GM04504 (cell line): ENCODE measurements at regions not wholly inside any gene's neighbourhood (a gene's known extent, or its start where the extent isn't known, plus 50 kb on each side); places are given as distances from the start of the nearest gene placed in this dataset.

Experiments used
- DNase-seq: peaks from one replicate; pipeline ENCODE4 v3.0.0-alpha.2; 2012; ENCODE audit warnings: low read depth

DNA sequence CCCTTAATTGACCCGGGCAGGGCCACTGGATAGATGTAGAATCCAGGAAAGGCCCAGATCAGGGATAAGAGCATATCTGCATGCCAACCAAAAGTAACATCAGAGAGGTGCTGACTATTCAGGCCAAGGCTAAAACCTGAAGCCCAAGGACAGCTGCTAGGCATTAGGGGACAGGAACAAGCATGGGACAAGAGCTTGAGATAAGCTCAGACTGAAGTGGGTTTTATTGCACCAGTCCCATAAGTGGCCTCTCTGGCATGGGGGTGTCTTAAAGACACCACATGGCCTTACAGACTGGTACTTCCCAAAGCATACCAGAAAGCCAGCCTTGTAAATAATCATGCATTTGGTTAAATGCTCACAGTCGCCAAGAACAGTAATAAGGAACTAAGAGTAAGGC, 376.1 kb downstream of the FBXW7 start:
- no peak for DNase-seq

DNA sequence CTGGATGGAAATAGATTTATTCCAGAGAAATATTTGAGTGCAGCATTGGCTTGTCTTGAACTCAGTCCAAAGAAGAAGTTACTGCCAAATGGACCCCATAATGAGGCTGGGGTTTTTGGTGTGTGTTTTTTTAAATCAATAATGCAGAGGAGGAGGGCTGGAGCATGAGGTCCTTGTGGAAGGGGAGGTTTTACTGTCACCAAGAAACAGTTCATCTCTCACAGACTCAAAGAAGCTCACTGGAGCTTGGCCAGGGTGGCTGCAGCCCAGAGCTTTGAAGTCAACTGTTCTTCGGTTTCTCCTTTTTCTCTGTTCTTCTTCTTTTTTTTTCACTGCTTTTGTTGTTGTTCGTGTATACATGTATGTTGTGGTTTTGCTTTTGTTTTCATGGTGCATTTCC, 377.7 kb downstream of the FBXW7 start:
- no peak for DNase-seq

DNA sequence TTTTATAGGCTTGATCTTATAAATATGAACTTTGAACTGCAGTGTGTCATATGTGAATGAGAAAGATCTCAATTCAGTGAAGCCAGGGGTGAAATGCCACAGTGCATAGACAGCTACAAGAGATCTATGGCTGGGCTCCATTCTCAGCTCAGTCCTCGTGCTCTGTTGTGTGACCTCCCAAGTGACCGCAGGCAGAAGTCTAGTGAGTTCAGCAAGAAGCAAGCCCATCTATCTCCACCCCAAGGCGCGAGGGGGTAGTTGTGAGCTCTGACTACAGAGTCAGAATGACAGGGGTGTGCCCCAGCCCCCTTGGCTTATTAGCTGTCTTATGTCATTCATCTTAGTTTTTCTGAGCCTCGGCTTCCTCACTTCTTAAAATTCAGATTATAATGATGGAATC, 378.3 kb downstream of the FBXW7 start:
- no peak for DNase-seq

DNA sequence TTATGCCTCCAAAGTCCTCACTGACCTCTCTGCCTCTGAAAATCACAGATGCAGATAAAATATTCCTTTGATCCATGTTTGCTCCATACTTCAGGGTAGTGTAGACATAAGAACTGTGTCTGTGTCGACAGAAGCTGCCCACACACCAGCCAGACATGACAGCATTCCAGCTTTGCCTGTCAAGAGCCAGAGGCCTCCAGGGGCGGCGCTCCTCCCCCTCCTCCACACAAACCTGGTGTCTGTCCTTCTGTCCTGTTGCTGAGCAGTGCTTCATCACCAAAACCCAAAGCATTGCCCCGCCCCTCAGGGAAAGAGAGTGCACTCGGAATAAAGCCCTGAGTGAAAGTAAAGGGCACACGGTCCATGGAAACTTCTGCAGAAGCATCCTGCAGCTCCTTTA, 379.4 kb downstream of the FBXW7 start:
- DNase-seq = no peak

DNA sequence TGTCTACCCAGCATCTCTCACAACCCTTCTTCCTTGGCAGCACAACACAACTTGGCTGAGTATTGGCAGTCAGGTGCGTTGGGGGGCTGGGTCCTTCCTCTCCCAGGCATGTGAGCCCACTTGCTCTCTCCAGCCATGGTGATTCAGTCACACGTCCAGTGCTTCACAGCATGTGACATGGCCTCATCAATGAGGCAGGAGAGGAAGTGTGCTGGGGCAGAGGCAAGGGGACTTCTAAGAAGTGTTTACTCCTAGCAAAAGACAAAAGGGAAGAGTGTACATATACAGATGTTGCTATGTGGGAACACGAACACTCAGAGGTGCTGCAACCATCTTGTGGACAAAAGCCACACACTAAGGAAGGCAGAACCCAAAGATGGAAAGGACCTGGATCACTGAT, 380.8 kb downstream of the FBXW7 start:
- DNase-seq = no peak

DNA sequence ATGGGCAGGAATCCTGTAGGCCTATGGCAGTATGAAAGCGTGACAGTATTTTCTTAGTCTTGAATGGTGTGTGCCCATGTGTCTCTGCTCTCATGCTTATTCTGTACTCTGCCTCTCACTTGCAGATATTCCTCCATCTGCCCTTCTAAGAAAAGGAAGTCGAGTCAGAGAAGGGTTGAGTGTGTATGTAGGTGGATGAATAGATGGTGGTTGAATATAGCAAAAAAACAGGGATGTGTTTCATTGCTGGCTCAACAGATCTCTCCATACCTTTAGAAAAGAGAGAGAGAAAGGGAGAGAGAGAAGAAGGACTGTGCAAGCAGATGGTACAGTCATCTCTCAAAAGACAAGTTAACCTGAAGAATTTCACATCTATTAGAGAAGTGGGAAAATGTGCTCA, 381.5 kb downstream of the FBXW7 start:
- no peak for DNase-seq

DNA sequence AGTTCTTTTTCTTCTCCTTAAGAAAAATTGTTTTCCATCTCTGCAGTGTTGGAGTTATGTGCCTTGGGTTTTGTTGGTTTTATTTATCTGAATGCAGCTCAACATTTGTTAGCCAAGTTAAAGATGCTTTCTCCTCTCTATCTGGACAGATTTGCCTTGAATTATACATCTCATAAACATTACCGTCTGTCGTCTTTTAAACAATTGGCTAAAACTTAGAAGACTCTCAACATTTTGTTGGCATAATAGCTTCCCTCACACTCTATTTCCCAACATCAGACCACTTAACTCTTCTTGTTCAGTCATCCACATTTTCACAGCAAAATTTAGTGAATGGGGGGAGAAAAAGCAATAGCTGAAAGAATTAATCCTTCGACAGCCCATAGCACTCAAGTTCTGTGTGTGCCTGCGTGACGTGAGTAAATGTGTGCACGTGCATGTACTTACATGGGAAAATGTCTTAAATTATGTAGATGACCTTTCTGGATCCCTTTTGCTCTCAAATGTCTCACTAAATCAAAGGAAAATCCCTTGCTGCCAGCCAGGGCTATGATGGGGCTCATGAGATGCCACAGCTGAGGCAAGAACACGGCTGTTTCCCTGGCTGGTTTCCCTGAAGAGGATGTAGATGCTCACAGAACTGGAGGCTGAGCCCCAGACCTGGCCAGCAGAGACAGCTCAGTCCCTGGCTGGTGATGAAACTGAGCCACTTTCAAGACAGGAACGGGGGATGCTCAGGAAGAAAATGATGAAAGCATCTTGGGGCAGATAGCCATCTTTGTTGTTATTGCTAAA, 382.2 kb downstream of the FBXW7 start:
- no peak for DNase-seq

DNA sequence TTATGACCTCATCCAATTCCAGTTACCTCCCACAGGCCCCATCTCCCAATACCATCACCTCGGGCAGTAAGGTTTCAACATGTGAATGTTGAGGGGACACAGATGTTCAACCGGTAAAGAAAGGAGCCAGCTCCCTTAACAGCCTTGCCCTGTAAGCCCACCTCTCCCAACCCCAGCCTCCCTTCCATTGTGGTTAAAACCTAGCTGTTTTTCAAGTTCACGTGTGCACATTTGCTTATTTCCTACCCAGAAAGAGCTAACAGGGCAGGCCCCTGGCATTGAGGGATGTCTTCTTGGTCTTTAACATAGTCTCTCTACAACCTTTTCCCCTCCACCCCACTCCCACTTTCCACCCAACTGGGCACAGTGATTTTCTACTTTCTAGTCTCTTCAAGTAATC, 385.7 kb downstream of the FBXW7 start:
- no peak for DNase-seq

DNA sequence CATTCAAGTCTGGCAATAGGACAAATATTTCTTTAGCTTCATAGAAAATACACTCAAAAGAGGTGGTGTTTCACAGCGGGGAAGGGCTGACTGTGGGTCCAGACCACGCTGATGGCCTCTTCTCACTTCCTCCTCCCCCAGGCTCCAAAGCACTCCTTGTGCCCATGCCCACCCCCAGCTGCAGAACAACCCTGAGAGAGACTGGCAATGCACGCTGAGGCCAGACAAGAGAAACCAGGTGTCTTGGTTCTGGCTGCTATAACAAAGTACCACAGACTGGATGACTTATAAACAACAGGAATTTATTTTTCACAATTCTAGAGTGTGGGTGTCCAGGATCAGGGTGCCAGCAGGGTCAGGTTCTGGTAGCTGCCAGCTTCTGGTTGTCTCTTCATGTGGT, 386.1 kb downstream of the FBXW7 start:
- no peak for DNase-seq

DNA sequence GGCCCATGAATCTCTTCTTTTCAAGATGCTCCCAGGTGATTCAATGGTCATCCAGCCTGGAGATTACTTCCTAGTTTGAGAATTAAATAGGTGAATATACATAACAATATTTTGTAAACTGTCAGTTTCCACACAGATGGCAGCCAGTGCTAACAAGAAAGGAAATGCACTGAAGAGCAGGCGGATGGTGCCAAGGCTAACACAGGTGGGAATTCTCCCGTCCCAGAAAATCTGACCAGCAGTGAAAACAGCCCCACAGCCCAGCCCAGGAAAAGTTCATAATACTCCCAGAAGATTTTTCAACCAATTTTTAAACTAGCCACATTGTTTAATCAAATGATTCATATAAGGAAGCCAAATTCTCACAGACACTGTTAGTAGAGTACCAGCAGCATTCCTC, 387.2 kb upstream of the GATB start:
- DNase-seq = no peak

DNA sequence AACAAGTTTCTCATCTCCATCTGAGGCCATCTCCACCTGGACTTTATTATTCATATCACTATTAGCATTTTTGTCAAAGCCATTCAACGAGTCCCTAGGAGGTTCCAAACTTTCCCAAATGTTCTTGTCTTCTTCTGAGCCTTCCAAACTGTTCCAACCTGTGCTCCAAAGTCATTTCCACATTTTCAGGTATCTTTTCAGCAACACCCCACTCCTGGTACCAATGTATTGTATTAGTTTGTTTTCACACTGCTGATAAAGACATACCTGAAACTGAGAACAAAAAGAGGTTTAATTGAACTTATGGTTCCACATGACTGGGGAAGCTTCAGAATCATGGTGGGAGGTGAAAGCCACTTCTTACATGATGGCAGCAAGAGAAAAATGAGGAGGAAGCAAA, 385.4 kb upstream of the GATB start:
- no peak for DNase-seq

DNA sequence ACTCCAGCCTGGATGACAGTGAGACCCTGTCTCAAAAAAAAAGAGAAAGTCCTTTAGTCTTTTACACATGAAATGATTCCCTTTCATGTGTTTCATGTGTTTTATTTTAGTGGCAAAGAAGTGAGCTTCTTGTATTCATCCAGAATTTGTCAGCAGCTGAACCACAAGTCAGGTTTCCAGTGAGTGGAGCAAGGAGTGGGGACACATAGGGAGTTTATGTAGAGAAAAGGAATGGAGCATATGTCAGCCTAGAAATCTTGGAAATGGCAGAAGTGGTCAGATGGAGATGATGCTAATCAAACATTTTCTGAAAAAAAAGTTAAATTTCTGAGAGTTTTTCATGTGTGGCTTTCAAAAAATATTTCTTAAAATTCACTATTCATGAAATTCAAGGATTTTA, 383.0 kb upstream of the GATB start:
- no peak for DNase-seq

DNA sequence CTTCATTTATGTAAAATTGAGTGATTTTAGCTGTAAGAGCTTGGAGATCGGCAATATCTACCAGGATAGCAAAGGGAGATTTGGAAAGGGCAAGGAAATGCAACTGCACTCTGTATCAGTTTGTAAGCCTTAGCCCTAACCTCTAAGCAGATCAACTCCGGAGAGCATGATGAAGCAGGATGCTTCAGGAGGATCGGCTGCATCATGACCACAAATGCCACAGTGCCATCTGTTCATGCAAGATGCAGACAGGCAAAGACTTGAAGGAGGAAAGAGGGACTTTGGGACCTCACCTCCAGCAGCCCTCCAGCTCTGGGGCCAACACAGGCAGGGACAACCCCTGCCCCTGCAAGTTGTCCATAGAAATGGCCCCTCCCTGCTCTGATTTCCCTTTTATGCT, 377.6 kb upstream of the GATB start:
- no peak for DNase-seq

DNA sequence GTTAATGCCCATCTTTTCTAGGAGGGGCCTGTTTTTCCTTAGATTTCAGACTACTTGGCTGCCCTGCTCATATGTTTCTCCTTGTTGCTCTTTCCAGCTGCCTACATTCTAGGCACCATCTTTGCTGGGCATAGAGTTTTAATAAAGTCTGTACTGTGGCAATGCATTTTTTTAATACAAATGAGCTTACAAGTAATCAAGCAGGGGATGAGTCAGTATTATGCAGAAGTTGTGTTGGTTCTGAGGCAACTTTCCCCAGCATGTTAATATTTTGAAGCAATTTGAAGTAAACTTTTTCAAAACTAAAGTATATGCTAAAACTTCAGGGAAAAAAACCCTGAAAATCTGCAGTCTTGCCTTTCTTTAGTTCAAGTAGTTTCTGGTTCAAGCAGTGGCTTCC, 372.0 kb upstream of the GATB start:
- no peak for DNase-seq

DNA sequence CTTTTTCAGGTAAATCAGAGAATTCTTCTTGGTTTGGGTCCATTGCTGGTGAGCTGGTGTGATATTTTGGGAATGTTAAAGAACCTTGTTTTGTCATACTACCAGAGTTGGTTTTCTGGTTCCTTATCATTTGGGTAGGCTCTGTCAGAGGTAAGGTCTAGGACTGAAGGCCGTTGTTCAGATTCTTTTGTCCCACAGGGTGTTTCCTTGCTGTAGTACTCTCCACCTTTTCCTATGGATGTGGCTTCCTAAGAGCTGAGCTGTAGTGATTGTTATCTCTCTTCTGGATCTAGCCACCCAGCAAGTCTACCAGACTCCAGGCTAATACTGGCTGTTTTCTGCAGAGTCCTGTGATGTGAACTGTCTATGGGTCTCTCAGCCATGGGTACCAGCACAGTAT, 367.5 kb upstream of the GATB start:
- no peak for DNase-seq

DNA sequence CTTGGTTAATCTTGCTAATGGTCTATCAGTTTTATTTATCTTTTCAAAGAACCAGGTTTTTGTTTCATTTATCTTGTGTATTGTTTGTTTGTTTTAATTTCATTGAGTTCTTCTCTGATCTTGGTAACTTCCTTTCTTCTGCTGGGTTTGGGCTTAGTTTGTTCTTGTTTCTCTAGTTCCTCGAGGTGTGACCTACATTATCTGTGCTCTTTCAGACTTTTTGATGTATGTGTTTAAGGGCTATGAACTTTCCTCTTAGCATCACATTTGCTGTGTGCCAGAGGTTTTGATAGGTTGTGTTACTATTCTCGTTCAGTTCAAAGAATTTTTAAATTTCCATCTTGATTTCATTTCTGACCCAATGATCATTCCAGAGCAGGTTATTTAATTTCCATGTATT, 365.4 kb upstream of the GATB start:
- no peak for DNase-seq

DNA sequence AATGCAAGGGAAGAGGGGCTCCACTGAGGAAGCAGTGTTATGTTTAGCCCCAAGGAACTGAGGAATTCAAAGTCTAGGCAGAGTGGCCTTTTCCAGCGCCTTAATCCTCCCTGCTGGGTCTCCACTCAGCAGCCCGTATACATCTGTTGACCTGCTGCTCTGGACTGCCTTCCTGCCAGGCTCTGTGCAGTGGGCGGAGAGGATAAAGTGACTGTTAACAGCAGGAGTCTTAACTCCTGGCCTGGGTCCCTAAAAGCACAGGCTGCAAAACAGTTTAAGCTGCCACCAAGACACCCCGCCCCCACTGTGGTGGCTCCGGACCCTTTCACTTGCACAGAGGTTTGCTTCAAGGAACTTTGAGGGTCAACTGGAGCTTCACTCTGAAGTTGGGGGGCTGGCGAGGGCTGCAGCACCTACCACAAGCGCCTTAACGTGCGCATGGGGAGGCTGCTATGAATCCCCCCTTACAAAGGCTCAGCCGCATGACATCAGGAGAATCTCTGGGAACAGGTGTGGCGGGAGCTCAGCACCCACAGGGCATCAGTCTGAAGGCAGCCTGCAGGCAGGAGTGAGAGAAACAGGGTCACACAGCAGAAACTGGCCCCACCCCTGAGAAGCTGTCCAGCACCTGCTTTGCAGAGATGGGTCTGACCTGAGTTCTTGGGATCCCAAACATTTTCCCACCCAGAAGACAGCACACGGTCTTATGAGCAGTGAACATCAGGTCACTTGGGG, 358.2 kb upstream of the GATB start:
- no peak for DNase-seq

DNA sequence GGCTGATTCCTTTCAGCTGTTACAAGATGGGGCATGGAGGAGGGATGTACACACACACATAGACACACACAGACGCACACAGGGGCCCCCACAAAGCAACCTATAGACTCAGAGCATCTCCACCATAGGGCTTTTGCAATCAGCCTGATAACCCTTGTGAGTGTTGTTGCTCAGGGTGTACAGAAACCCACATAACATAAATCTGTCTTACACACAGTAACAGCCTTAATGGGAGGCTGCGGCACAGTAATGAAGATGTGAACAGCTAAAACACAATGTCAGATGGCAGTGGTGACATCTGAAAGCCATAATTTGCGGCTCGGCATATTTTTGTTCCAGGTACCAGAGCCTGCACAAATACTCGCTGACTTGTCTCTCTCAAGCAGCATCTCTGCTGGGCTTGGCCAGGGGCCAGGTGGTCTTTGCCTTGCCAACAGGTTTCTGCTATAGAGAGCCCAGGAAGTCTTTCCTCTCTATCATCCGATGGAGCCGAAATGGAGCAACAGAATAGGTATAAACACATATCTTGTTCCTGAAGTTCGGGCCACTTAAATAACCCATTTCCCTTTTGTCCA, 357.2 kb upstream of the GATB start:
- no peak for DNase-seq

DNA sequence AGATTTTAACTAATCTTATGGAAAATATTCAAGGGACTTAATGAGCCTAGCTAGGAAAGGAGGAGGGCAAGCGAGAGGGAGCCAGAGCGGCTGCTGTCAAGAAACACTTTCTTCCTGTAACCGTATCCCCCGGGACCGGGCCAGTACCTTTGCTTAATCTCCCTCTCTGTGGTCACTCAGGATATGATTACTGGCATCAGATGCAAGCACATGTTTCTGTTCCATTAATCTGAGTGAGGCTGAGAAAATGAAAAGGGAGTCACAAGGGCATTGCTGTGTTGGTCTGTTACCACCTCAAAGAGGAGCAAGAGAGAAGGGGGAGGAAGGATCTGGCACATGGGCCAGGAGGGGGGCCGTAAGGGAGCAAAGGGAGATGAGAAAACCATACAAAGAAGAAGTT, 356.7 kb upstream of the GATB start:
- no peak for DNase-seq

DNA sequence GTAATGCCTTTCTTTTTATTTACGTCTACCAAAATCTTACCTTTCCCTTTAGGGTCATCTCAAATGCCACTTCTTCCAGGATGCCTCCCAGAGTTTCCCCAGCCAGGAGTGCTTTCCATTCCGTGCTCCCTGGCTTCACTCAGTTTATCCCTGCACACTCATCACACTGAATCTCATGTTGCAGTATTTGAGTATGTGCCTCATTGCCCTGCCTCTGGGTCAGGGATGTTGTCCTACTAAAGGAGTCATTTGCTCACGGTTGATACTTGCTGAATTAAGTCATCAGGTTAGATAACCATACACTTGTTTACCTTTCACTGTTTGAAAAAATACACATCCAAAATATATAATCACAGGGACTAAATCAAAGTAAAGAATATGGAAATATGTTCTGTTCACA, 356.2 kb upstream of the GATB start:
- DNase-seq = no peak

DNA sequence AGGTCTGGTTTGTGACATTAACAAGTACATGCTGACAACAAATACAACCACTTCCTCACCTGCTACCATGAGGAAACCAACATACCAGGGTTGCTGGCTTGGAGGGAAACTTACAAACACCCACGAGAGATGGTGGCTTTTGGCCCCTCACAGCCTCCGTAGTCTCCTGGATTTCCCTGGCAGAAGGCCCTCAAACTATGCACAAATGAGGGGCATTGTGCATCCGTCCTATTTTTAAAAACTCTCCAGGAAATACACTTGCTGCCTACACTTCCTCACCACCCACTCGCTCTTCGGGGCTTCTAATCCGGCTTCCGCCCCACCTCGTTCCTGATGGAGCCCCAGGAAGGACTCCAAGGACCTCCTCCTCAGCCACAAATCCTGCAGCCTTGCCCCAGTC, 355.0 kb upstream of the GATB start:
- no peak for DNase-seq

DNA sequence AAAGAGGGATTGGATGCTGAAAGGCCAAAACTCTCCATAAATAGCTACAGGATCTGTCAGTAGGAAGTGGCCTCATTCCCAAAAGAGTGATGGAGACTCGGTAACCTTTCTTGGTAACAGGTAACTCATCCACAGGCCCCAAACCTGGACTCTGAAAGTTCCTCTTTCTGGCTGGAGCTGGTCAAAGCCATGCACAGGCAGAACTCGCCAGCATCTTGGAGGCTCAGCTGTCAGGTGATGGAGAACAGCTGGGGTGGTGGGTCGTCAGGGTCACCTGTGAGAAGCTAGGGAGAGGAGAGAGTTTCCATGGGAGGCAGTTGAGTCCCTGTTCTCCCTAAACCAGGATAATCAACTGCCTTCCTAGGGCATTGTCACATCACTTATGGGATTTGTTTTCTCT, 354.3 kb upstream of the GATB start:
- no peak for DNase-seq

DNA sequence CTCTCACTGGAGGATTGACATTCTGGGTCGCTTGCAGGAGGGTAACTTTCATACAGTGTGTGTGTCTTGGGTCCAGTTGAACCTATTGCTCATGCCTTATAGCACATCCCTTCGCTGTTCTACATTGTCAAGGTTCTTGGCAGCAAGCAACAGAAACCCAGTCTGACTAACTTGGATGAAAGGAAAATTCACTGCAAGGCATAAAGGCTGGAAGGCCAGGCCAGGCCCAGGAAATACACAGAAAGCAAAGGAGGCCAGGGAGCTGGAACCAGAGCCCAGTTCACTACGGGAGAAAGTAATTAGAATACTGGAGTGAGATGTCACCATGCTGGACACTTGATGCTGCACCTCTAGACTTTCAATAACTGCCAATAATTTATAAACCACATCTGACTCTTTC, 353.8 kb upstream of the GATB start:
- DNase-seq = no peak

DNA sequence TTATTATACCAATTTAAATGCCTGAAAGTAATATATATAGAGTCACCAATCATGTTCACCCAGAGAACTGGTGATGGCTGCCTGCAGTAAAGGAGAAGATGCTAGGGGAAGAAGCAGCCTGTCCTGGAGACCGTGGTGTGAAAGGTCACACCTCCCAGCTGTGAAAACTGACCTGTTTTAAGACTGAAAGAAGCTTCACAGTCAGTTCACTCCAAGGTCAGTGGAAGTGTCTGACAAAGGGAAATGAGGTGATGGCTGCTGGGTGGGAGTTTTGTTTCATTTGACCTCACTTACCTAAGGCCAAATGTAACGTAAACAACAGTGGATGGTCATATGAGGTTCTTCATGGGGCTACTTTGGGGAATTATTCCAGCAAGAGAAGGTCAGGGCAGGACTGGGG, 352.1 kb upstream of the GATB start:
- no peak for DNase-seq
